GM12878 (cell line): ENCODE measurements at regions not wholly inside any gene's neighbourhood (a gene's known extent, or its start where the extent isn't known, plus 50 kb on each side); places are given as distances from the start of the nearest gene placed in this dataset.

ENCODE experiments used
- ATAC-seq: fragments of 200-7000 bp; cut with Tn5 transposase; 3 replicates; pipeline ENCODE4 v1.9.1; 2020; ENCODE audit warnings: mild to moderate bottlenecking, moderate library complexity
- BruUV-seq: library from RNA; stranded (reverse); fragments of 400-500 nt; replicated peaks from 2 replicates; lab custom pipeline; 2021; lab: Mats Ljungman, UMichigan
- CTCF ChIA-PET: fragments of 300-600 bp; sonication (Branson Sonifier 250); formaldehyde crosslinking; extraction: SDS; loops from one replicate; lab custom pipeline; 2021; ENCODE audit warnings: inconsistent platforms; lab: Yijun Ruan, JAX
- POLR2A ChIA-PET: fragments of 350-600 bp; formaldehyde crosslinking; extraction: SDS; loops from one replicate; lab custom pipeline; 2021; ENCODE audit warnings: inconsistent platforms; lab: Charles Lee
- RAD21 ChIA-PET: fragments of 300-600 bp; sonication (Branson Sonifier 250); formaldehyde crosslinking; loops from one replicate; lab custom pipeline; 2023; ENCODE audit warnings: antibody characterized with exemption; ENCODE audit not compliant: unreplicated experiment; lab: Charles Lee
- SMC1A ChIA-PET: fragments of 300-600 bp; sonication (Branson Sonifier 250); formaldehyde crosslinking; loops from one replicate; lab custom pipeline; 2023; ENCODE audit not compliant: unreplicated experiment, uncharacterized antibody; lab: Charles Lee
- DNase-seq: peaks from one replicate; pipeline ENCODE4 v3.0.0-alpha.2; 2011; ENCODE audit warnings: low read depth, low spot score
- FAIRE-seq: peaks from 3 replicates; lab custom pipeline; 2011; peaks lifted over from hg19 to GRCh38; lab: Jason Lieb, UNC
- H2AFZ ChIP-seq: 2 replicates; pipeline ENCODE4 v1.6.0; 2011; ENCODE audit warnings: low read depth, low read length, control low read depth; ENCODE audit not compliant: control insufficient read depth
- H3K27ac ChIP-seq: 2 replicates; pipeline ENCODE4 v1.5.1; 2011; ENCODE audit warnings: control low read depth; ENCODE audit not compliant: control insufficient read depth, insufficient read depth
- H3K27me3 ChIP-seq, 2 experiments: replicated peaks in 1 of 2; 2 replicates each; pipeline versions ENCODE4 v1.6.0 to v1.6.1; 2011; ENCODE audit warnings: low read length in 1 of 2; ENCODE audit not compliant: control insufficient read depth in 2 of 2, insufficient read depth in 2 of 2
- H3K36me3 ChIP-seq, 2 experiments: 2 replicates each; pipeline ENCODE4 v1.5.1; 2011; ENCODE audit warnings: low read length in 1 of 2; ENCODE audit not compliant: control insufficient read depth in 2 of 2, insufficient read depth in 2 of 2
- H3K4me1 ChIP-seq: 2 replicates; pipeline ENCODE4 v1.6.1; 2011; ENCODE audit warnings: mild to moderate bottlenecking, low read length, moderate library complexity, mixed read lengths; ENCODE audit not compliant: control insufficient read depth, insufficient read depth
- H3K4me2 ChIP-seq: 2 replicates; pipeline ENCODE4 v1.6.0; 2011; ENCODE audit warnings: control low read depth; ENCODE audit not compliant: control insufficient read depth, insufficient read depth
- H3K4me3 ChIP-seq: fragments of 200-600 bp; sonication (generic); 2 replicates; pipeline ENCODE4 v1.5.1; 2016
- H3K79me2 ChIP-seq: 2 replicates; pipeline ENCODE4 v1.6.0; 2011; ENCODE audit warnings: low read length; ENCODE audit not compliant: control insufficient read depth, insufficient read depth
- H3K9ac ChIP-seq: 2 replicates; pipeline ENCODE4 v1.8.0; 2011; ENCODE audit warnings: low read length, control low read depth, mixed read lengths; ENCODE audit not compliant: control insufficient read depth, insufficient read depth
- H3K9me3 ChIP-seq: replicated peaks from 3 replicates; pipeline ENCODE4 v1.5.1; 2011; ENCODE audit warnings: mild to moderate bottlenecking, low read length; ENCODE audit not compliant: control insufficient read depth, insufficient read depth
- H4K20me1 ChIP-seq: 2 replicates; pipeline ENCODE4 v1.6.0; 2011; ENCODE audit not compliant: control insufficient read depth, insufficient read depth
- CBX3 ChIP-seq: fragments of 200-600 bp; sonication (generic); IDR thresholded peaks from 2 replicates; pipeline ENCODE4 v1.6.1; 2016; ENCODE audit warnings: low read depth, borderline replicate concordance
- CREB1 ChIP-seq: IDR thresholded peaks from 2 replicates; pipeline ENCODE4 v1.6.1; 2012; ENCODE audit warnings: low read depth, mild to moderate bottlenecking, inconsistent platforms
- HCFC1 ChIP-seq: fragments of 150-350 bp; IDR thresholded peaks from 2 replicates; pipeline ENCODE4 v1.6.1; 2014; ENCODE audit warnings: low read length
- MTA3 ChIP-seq: IDR thresholded peaks from 2 replicates; pipeline ENCODE4 v1.6.1; 2012; ENCODE audit warnings: low read length, inconsistent platforms, borderline replicate concordance
- MXI1 ChIP-seq: fragments of 150-350 bp; IDR thresholded peaks from 2 replicates; pipeline ENCODE4 v1.6.1; 2011; ENCODE audit warnings: low read depth, mild to moderate bottlenecking, inconsistent platforms, low read length, improper control_type of control experiment
- NFYA ChIP-seq: IDR thresholded peaks from 2 replicates; pipeline ENCODE4 v1.6.1; 2011; ENCODE audit warnings: low read depth, mild to moderate bottlenecking, low read length, improper control_type of control experiment, borderline replicate concordance
- NR2C2 ChIP-seq: IDR thresholded peaks from 2 replicates; pipeline ENCODE4 v1.6.1; 2011; ENCODE audit warnings: borderline replicate concordance, low read depth; ENCODE audit not compliant: control insufficient read depth, insufficient read length
- PAX8 ChIP-seq: fragments of 450-650 bp; IDR thresholded peaks from 2 replicates; pipeline ENCODE4 v1.6.1; 2017; ENCODE audit warnings: mild to moderate bottlenecking, moderate library complexity
- ZNF217 ChIP-seq: fragments of 450-650 bp; IDR thresholded peaks from 2 replicates; pipeline ENCODE4 v1.6.1; 2017; ENCODE audit warnings: antibody characterized with exemption, mild to moderate bottlenecking
- WGBS: methylation state at CpG from one replicate; pipeline ENCODE4 v1.1.6; 2016; ENCODE audit warnings: low lambda C conversion rate; ENCODE audit not compliant: insufficient replicate concordance, insufficient coverage; ENCODE audit errors: missing lambda C conversion rate; 5-methylcytosine and 5-hydroxymethylcytosine counted together
- in situ Hi-C: fragments of 300-500 bp; cut with MboI; formaldehyde crosslinking; loops from 9 replicates; pipeline ENCODE4 v1.14.3; 2018; ENCODE audit warnings: mixed read lengths
- intact Hi-C: fragments of 100-400 bp; cut with micrococcal nuclease; formaldehyde crosslinking; loops from one replicate; pipeline ENCODE4 v1.14.2; 2022; ENCODE audit not compliant: unreplicated experiment
- TF ChIP-seq, protein P1 (sequence below): fragments of 150-350 bp; IDR thresholded peaks from 2 replicates; pipeline ENCODE4 v1.6.1; 2016; ENCODE audit warnings: low read depth, low read length
- TF ChIP-seq, protein P2 (sequence below): fragments of 450-650 bp; IDR thresholded peaks from 2 replicates; pipeline ENCODE4 v1.6.1; 2018; ENCODE audit warnings: mild to moderate bottlenecking, low read depth, moderate library complexity; ENCODE audit not compliant: partially characterized antibody
- TF ChIP-seq, protein P3 (sequence below): fragments of 450-650 bp; IDR thresholded peaks from 2 replicates; pipeline ENCODE4 v1.6.1; 2016; ENCODE audit warnings: mild to moderate bottlenecking
- TF ChIP-seq, protein P4 (sequence below): IDR thresholded peaks from 2 replicates; pipeline ENCODE4 v1.6.1; 2011; ENCODE audit warnings: borderline replicate concordance, low read depth, mild to moderate bottlenecking, moderate library complexity, mixed read lengths, low read length; ENCODE audit not compliant: insufficient read depth; ENCODE audit errors: extremely low read length

DNA sequence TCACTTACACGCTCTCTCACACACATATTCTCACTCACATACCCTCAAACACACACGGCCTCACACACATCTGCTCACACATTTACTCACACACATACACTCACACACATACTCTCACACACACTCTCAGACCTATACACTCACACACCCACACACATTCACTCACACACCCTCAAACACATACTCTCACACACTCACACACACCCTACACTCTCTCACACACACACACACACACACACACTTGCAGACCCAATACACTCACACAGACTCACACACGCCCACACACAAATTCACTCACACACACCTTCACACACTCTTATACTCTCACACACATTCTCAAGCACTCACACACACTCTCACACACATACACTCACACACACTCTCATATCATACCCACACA, 155.5 kb upstream of the BACE2 start:
- 24% methylated on average over 3 of the region's 3 CpGs for WGBS
- intact Hi-C loops = no loop called here
- Histone ChIP-seq H3K4me2 (no peak overlapping the region), H3K4me1 (no peaks in the 10 kb centered on the region), H3K4me3 (no peak overlapping the region), H3K9ac (no peak overlapping the region), H3K79me2 (no peaks in the 10 kb centered on the region), H3K9me3 (no peaks in the 10 kb centered on the region; the same call in 2 of the 3 replicates)
- ATAC-seq (no peak), FAIRE-seq (no peak)
- SMC1A ChIA-PET = no interaction called here
- POLR2A ChIA-PET = no interaction called here
- RAD21 ChIA-PET = no interaction called here
- no TSS peak for BruUV-seq
- no peak for TF ChIP-seq NR2C2
- TF ChIP-seq, protein P1, sequence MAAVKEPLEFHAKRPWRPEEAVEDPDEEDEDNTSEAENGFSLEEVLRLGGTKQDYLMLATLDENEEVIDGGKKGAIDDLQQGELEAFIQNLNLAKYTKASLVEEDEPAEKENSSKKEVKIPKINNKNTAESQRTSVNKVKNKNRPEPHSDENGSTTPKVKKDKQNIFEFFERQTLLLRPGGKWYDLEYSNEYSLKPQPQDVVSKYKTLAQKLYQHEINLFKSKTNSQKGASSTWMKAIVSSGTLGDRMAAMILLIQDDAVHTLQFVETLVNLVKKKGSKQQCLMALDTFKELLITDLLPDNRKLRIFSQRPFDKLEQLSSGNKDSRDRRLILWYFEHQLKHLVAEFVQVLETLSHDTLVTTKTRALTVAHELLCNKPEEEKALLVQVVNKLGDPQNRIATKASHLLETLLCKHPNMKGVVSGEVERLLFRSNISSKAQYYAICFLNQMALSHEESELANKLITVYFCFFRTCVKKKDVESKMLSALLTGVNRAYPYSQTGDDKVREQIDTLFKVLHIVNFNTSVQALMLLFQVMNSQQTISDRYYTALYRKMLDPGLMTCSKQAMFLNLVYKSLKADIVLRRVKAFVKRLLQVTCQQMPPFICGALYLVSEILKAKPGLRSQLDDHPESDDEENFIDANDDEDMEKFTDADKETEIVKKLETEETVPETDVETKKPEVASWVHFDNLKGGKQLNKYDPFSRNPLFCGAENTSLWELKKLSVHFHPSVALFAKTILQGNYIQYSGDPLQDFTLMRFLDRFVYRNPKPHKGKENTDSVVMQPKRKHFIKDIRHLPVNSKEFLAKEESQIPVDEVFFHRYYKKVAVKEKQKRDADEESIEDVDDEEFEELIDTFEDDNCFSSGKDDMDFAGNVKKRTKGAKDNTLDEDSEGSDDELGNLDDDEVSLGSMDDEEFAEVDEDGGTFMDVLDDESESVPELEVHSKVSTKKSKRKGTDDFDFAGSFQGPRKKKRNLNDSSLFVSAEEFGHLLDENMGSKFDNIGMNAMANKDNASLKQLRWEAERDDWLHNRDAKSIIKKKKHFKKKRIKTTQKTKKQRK = no peak
- no peak for TF ChIP-seq ZNF217
- TF ChIP-seq HCFC1 = no peak
- TF ChIP-seq CREB1 = no peak
- TF ChIP-seq MXI1 = no peak
- TF ChIP-seq NFYA = no peak
- no peak for TF ChIP-seq CBX3
- TF ChIP-seq, protein P2, sequence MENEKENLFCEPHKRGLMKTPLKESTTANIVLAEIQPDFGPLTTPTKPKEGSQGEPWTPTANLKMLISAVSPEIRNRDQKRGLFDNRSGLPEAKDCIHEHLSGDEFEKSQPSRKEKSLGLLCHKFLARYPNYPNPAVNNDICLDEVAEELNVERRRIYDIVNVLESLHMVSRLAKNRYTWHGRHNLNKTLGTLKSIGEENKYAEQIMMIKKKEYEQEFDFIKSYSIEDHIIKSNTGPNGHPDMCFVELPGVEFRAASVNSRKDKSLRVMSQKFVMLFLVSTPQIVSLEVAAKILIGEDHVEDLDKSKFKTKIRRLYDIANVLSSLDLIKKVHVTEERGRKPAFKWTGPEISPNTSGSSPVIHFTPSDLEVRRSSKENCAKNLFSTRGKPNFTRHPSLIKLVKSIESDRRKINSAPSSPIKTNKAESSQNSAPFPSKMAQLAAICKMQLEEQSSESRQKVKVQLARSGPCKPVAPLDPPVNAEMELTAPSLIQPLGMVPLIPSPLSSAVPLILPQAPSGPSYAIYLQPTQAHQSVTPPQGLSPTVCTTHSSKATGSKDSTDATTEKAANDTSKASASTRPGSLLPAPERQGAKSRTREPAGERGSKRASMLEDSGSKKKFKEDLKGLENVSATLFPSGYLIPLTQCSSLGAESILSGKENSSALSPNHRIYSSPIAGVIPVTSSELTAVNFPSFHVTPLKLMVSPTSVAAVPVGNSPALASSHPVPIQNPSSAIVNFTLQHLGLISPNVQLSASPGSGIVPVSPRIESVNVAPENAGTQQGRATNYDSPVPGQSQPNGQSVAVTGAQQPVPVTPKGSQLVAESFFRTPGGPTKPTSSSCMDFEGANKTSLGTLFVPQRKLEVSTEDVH = no peak
- no peak for TF ChIP-seq PAX8
- TF ChIP-seq, protein P3, sequence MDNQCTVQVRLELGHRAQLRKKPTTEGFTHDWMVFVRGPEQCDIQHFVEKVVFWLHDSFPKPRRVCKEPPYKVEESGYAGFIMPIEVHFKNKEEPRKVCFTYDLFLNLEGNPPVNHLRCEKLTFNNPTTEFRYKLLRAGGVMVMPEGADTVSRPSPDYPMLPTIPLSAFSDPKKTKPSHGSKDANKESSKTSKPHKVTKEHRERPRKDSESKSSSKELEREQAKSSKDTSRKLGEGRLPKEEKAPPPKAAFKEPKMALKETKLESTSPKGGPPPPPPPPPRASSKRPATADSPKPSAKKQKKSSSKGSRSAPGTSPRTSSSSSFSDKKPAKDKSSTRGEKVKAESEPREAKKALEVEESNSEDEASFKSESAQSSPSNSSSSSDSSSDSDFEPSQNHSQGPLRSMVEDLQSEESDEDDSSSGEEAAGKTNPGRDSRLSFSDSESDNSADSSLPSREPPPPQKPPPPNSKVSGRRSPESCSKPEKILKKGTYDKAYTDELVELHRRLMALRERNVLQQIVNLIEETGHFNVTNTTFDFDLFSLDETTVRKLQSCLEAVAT = no peak
- TF ChIP-seq, protein P4, sequence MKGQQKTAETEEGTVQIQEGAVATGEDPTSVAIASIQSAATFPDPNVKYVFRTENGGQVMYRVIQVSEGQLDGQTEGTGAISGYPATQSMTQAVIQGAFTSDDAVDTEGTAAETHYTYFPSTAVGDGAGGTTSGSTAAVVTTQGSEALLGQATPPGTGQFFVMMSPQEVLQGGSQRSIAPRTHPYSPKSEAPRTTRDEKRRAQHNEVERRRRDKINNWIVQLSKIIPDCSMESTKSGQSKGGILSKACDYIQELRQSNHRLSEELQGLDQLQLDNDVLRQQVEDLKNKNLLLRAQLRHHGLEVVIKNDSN = no peak
- TF ChIP-seq MTA3 = no peak
- TF ChIP-seq, all 136 proteins: peak for 0
- H3K36me3 ChIP-seq = no peaks in the 10 kb centered on the region
- H2AFZ ChIP-seq = no peak overlapping the region
- CTCF ChIA-PET = no interaction called here
- in situ Hi-C loops = no loop called here
- no peak overlapping the region for H3K27ac ChIP-seq
- H4K20me1 ChIP-seq = no peaks in the 10 kb centered on the region
- no peaks in the 10 kb centered on the region for H3K27me3 ChIP-seq
- DNase-seq = no peak
